Lower leg skin (tissue), 3 donors: ENCODE measurements at regions not wholly inside any gene's neighbourhood (a gene's known extent, or its start where the extent isn't known, plus 50 kb on each side); places are given as distances from the start of the nearest gene placed in this dataset.

ENCODE experiments used
- CTCF ChIP-seq, 3 donors: fragments of 450-650 bp; IDR thresholded peaks; one replicate each; pipeline ENCODE4 v1.5.1; 2016; ENCODE audit warnings: antibody characterized with exemption in 3 of 3, mild to moderate bottlenecking in 3 of 3, moderate library complexity in 2 of 3
- POLR2A ChIP-seq, 2 donors: fragments of 450-650 bp; IDR thresholded peaks; one replicate each; pipeline ENCODE4 v1.6.1; 2016 to 2017; ENCODE audit warnings: antibody characterized with exemption in 2 of 2, mild to moderate bottlenecking in 1 of 2, moderate library complexity in 1 of 2

- TF ChIP-seq CTCF (IDR thresholded peaks at IDR 0.05) (no peak), POLR2A (IDR thresholded peaks at IDR 0.05) (no peak)
Measured at GRCh38 chr2:181745796-181746540, 65.7 kb upstream of the NEUROD1 start.
